LNCAP (cell line): ENCODE measurements at regions not wholly inside any gene's neighbourhood (a gene's known extent, or its start where the extent isn't known, plus 50 kb on each side); places are given as distances from the start of the nearest gene placed in this dataset.

ENCODE experiments used
- CTCF ChIP-seq: fragments of 450-650 bp; IDR thresholded peaks from 2 replicates; pipeline ENCODE4 v1.5.1; 2017; ENCODE audit warnings: mild to moderate bottlenecking

GRCh38 chr5:60357302-60357701, 342.7 kb downstream of the DEPDC1B start:
- no peak for TF ChIP-seq CTCF

GRCh38 chr5:60356745-60357144, 343.2 kb downstream of the DEPDC1B start:
- no peak for TF ChIP-seq CTCF

GRCh38 chr5:60355181-60355580, 344.8 kb downstream of the DEPDC1B start:
- no peak for TF ChIP-seq CTCF

GRCh38 chr5:60354311-60354710, 345.7 kb downstream of the DEPDC1B start:
- no peak for TF ChIP-seq CTCF

GRCh38 chr5:60352992-60353599, 346.9 kb downstream of the DEPDC1B start:
- TF ChIP-seq CTCF = no peak

GRCh38 chr5:60350794-60351193, 349.2 kb downstream of the DEPDC1B start:
- no peak for TF ChIP-seq CTCF

- TF ChIP-seq CTCF = no peak
Measured at GRCh38 chr5:60349891-60350415, 350.0 kb downstream of the DEPDC1B start.

- TF ChIP-seq CTCF = no peak
Measured at GRCh38 chr5:60346393-60346792, 353.6 kb downstream of the DEPDC1B start.
